HepG2 (cell line): ENCODE measurements at regions not wholly inside any gene's neighbourhood (a gene's known extent, or its start where the extent isn't known, plus 50 kb on each side); places are given as distances from the start of the nearest gene placed in this dataset.
A peak's percentile ranks its signal among the peaks of the same experiment; 100 is the strongest.

ENCODE experiments used
- ATAD3A ChIP-seq: sonication (generic); formaldehyde crosslinking; IDR thresholded peaks from 2 replicates; pipeline ENCODE4 v1.4.0; 2020; ENCODE audit warnings: missing genetic modification reagents
- ATM ChIP-seq: fragments of 450-650 bp; IDR thresholded peaks from 2 replicates; pipeline ENCODE4 v1.7.1; 2017; ENCODE audit warnings: mild to moderate bottlenecking, borderline replicate concordance
- CBX5 ChIP-seq: sonication (generic); formaldehyde crosslinking; IDR thresholded peaks from 2 replicates; pipeline ENCODE4 v1.4.0; 2020; ENCODE audit warnings: missing genetic modification reagents, borderline replicate concordance
- CENPT ChIP-seq: sonication (generic); formaldehyde crosslinking; IDR thresholded peaks from 2 replicates; pipeline ENCODE4 v1.8.0; 2022; ENCODE audit warnings: low read depth, mild to moderate bottlenecking, moderate library complexity, missing genetic modification reagents
- FOSL1 ChIP-seq: sonication (generic); formaldehyde crosslinking; IDR thresholded peaks from 2 replicates; pipeline ENCODE4 v1.9.0; 2021; ENCODE audit warnings: missing genetic modification reagents, borderline replicate concordance
- HDAC6 ChIP-seq: fragments of 200-600 bp; sonication (generic); IDR thresholded peaks from 2 replicates; pipeline ENCODE4 v1.7.0; 2017; ENCODE audit warnings: mild to moderate bottlenecking, antibody characterized with exemption, low read length, low read depth
- JUNB ChIP-seq: sonication (generic); formaldehyde crosslinking; IDR thresholded peaks from 2 replicates; pipeline ENCODE4 v1.8.0; 2022; ENCODE audit warnings: missing genetic modification reagents, mild to moderate bottlenecking, borderline replicate concordance
- KLF16 ChIP-seq, 2 experiments: sonication (generic) in 1 of 2; formaldehyde crosslinking in 1 of 2; IDR thresholded peaks; 2 replicates each; pipeline versions ENCODE4 v1.6.1 to v1.8.0; 2016 to 2023; ENCODE audit warnings: missing genetic modification reagents in 2 of 2, missing compliant biosample characterization in 1 of 2
- RXRB ChIP-seq: IDR thresholded peaks from 2 replicates; pipeline ENCODE4 v1.6.1; 2016; ENCODE audit warnings: borderline replicate concordance, missing genetic modification reagents, missing compliant biosample characterization
- SUZ12 ChIP-seq: fragments of 150-350 bp; IDR thresholded peaks from 2 replicates; pipeline ENCODE4 v1.6.1; 2014; ENCODE audit warnings: low read depth, low read length
- TP53 ChIP-seq: sonication (generic); formaldehyde crosslinking; conservative IDR thresholded peaks from 2 replicates; pipeline ENCODE4 v1.4.0; 2020; ENCODE audit warnings: missing genetic modification reagents
- ZNF180 ChIP-seq: sonication (generic); formaldehyde crosslinking; IDR thresholded peaks from 2 replicates; pipeline ENCODE4 v1.4.0; 2020; ENCODE audit warnings: low read depth, missing genetic modification reagents, borderline replicate concordance
- ZNF34 ChIP-seq: sonication (generic); formaldehyde crosslinking; IDR thresholded peaks from 2 replicates; pipeline ENCODE4 v1.4.0; 2020; ENCODE audit warnings: mild to moderate bottlenecking, missing genetic modification reagents, borderline replicate concordance
- ZNF616 ChIP-seq: sonication (generic); formaldehyde crosslinking; IDR thresholded peaks from 2 replicates; pipeline ENCODE4 v1.5.0; 2020; ENCODE audit warnings: low read depth, mild to moderate bottlenecking, missing genetic modification reagents
- ZNF737 ChIP-seq: sonication (generic); formaldehyde crosslinking; IDR thresholded peaks from 2 replicates; pipeline ENCODE4 v1.5.0; 2020; ENCODE audit warnings: missing genetic modification reagents, mild to moderate bottlenecking, borderline replicate concordance
- ZNF749 ChIP-seq: sonication (generic); formaldehyde crosslinking; IDR thresholded peaks from 2 replicates; pipeline ENCODE4 v1.8.0; 2022; ENCODE audit warnings: mild to moderate bottlenecking, missing genetic modification reagents, moderate library complexity, borderline replicate concordance
- TF ChIP-seq, protein P1 (sequence below): sonication (generic); formaldehyde crosslinking; IDR thresholded peaks from 2 replicates; pipeline ENCODE4 v1.4.0; 2020; ENCODE audit warnings: mild to moderate bottlenecking, missing genetic modification reagents
- TF ChIP-seq, protein P2 (sequence below): sonication (generic); formaldehyde crosslinking; IDR thresholded peaks from 2 replicates; pipeline ENCODE4 v1.5.0; 2020; ENCODE audit warnings: missing genetic modification reagents
- TF ChIP-seq, protein P3 (sequence below): sonication (generic); formaldehyde crosslinking; IDR thresholded peaks from 2 replicates; pipeline ENCODE4 v1.5.0; 2020; ENCODE audit warnings: missing genetic modification reagents, mild to moderate bottlenecking, borderline replicate concordance
- TF ChIP-seq, protein P4 (sequence below): sonication (generic); formaldehyde crosslinking; IDR thresholded peaks from 2 replicates; pipeline ENCODE4 v1.4.0; 2020; ENCODE audit warnings: missing genetic modification reagents, borderline replicate concordance
- TF ChIP-seq, protein P5 (sequence below): sonication (generic); formaldehyde crosslinking; IDR thresholded peaks from 2 replicates; pipeline ENCODE4 v1.5.1; 2020; ENCODE audit warnings: missing genetic modification reagents, mild to moderate bottlenecking, borderline replicate concordance

DNA sequence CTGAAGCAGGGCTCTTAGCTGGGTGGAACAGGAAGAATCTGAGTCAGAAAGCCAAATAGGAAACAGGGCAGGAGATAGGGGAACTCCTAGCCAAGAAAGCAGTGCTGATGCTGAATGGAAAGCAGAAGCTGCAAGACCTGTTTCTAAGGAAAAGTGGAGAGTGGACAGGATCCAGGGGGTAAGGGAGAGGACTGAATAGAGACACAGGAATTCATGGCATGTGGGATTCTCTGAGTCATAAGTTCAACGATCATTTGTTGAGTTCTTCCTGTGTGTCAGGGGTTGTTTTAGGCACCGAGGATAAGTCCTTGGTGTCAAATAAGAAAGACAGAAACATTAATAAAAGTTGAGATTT lies 153.8 kb upstream of the FGGY start (continued):
- TF ChIP-seq, protein P1, sequence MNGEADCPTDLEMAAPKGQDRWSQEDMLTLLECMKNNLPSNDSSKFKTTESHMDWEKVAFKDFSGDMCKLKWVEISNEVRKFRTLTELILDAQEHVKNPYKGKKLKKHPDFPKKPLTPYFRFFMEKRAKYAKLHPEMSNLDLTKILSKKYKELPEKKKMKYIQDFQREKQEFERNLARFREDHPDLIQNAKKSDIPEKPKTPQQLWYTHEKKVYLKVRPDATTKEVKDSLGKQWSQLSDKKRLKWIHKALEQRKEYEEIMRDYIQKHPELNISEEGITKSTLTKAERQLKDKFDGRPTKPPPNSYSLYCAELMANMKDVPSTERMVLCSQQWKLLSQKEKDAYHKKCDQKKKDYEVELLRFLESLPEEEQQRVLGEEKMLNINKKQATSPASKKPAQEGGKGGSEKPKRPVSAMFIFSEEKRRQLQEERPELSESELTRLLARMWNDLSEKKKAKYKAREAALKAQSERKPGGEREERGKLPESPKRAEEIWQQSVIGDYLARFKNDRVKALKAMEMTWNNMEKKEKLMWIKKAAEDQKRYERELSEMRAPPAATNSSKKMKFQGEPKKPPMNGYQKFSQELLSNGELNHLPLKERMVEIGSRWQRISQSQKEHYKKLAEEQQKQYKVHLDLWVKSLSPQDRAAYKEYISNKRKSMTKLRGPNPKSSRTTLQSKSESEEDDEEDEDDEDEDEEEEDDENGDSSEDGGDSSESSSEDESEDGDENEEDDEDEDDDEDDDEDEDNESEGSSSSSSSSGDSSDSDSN (CRISPR knock-in tag), result no peak
- TF ChIP-seq HDAC6 (no peak), ZNF180 (CRISPR knock-in tag) (no peak), CBX5 (CRISPR knock-in tag) (no peak), TP53 (CRISPR knock-in tag) (no peak), ATAD3A (no peak), CENPT (CRISPR knock-in tag) (no peak), KLF16 (CRISPR knock-in tag; IDR thresholded peaks at IDR 0.05) (0 out of 4 replicates have a peak, but pooled peaks of 1 of the 2 experiments have one; percentile 18), ZNF616 (CRISPR knock-in tag) (no peak), ZNF737 (no peak), JUNB (CRISPR knock-in tag) (peak; percentile 82), FOSL1 (peak; percentile 73; the same call in 1 of the 2 replicates), ATM (no peak), SUZ12 (no peak), RXRB (CRISPR knock-in tag) (peak; percentile 77), ZNF749 (CRISPR knock-in tag) (no peak), ZNF34 (CRISPR knock-in tag) (no peak)
- TF ChIP-seq, protein P2, sequence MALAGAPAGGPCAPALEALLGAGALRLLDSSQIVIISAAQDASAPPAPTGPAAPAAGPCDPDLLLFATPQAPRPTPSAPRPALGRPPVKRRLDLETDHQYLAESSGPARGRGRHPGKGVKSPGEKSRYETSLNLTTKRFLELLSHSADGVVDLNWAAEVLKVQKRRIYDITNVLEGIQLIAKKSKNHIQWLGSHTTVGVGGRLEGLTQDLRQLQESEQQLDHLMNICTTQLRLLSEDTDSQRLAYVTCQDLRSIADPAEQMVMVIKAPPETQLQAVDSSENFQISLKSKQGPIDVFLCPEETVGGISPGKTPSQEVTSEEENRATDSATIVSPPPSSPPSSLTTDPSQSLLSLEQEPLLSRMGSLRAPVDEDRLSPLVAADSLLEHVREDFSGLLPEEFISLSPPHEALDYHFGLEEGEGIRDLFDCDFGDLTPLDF (CRISPR knock-in tag), result no peak
- TF ChIP-seq, protein P3, sequence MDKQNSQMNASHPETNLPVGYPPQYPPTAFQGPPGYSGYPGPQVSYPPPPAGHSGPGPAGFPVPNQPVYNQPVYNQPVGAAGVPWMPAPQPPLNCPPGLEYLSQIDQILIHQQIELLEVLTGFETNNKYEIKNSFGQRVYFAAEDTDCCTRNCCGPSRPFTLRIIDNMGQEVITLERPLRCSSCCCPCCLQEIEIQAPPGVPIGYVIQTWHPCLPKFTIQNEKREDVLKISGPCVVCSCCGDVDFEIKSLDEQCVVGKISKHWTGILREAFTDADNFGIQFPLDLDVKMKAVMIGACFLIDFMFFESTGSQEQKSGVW (CRISPR knock-in tag), result no peak
- TF ChIP-seq, protein P4, sequence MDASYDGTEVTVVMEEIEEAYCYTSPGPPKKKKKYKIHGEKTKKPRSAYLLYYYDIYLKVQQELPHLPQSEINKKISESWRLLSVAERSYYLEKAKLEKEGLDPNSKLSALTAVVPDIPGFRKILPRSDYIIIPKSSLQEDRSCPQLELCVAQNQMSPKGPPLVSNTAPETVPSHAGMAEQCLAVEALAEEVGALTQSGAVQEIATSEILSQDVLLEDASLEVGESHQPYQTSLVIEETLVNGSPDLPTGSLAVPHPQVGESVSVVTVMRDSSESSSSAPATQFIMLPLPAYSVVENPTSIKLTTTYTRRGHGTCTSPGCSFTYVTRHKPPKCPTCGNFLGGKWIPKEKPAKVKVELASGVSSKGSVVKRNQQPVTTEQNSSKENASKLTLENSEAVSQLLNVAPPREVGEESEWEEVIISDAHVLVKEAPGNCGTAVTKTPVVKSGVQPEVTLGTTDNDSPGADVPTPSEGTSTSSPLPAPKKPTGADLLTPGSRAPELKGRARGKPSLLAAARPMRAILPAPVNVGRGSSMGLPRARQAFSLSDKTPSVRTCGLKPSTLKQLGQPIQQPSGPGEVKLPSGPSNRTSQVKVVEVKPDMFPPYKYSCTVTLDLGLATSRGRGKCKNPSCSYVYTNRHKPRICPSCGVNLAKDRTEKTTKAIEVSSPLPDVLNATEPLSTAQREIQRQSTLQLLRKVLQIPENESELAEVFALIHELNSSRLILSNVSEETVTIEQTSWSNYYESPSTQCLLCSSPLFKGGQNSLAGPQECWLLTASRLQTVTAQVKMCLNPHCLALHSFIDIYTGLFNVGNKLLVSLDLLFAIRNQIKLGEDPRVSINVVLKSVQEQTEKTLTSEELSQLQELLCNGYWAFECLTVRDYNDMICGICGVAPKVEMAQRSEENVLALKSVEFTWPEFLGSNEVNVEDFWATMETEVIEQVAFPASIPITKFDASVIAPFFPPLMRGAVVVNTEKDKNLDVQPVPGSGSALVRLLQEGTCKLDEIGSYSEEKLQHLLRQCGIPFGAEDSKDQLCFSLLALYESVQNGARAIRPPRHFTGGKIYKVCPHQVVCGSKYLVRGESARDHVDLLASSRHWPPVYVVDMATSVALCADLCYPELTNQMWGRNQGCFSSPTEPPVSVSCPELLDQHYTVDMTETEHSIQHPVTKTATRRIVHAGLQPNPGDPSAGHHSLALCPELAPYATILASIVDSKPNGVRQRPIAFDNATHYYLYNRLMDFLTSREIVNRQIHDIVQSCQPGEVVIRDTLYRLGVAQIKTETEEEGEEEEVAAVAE (CRISPR knock-in tag), result no peak
- TF ChIP-seq, protein P5, sequence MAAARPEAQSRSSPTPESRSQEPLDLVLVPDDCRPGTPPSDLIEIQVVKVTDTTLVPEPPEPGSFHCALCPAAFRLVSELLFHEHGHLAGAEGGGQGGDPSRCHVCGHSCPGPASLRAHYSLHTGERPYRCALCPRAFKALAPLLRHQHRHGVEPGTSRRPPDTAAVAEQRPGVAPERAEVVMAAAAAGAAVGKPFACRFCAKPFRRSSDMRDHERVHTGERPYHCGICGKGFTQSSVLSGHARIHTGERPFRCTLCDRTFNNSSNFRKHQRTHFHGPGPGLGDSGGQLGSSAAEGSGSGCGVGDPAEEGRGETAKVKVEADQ, result no peak
